ENCODE measurements at regions not wholly inside any gene's neighbourhood (a gene's known extent, or its start where the extent isn't known, plus 50 kb on each side); places are given as distances from the start of the nearest gene placed in this dataset.

DNA sequence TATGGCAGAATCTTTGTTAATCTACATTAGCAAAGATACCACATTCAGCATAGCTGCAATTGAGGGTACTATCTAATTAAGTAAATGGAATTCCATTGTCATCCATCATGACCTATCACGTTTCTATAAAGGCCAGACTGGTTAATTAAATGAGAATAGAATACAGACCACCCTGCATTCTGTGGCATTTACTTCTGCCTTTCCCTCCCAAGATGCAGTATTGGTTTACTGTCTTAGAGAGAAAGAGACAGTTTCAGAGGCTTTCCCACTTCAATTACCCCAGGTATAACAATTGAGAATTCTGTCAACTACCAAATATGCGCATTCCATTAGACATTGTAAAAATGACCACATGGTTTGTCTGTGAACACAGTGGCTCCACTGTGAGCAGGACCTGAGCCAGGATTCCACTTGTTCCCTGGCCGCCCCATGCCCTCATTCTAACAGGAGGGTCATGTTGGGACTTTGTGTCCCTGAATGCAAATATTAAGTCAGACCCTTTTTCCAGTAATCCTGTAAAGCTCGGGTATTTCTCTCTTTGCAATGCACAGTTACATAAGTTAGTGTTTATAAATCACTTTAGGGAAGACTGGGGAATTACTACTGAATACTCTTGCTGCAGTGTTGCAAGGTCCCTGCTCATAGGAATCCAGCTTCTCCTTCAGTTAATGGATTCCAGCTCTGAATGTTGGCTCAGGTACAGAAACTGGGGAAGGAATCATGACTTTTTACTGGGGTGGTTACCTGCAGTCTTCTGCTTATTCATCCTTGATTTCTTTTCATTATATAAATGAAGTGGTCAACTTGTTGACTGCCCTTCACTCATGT lies 261.0 kb downstream of the PDGFC start:
- DNase-seq, result no peak

- DNase-seq, result no peak
Measured at GRCh38 chr4:156705311-156705710, 266.3 kb downstream of the PDGFC start.

DNA sequence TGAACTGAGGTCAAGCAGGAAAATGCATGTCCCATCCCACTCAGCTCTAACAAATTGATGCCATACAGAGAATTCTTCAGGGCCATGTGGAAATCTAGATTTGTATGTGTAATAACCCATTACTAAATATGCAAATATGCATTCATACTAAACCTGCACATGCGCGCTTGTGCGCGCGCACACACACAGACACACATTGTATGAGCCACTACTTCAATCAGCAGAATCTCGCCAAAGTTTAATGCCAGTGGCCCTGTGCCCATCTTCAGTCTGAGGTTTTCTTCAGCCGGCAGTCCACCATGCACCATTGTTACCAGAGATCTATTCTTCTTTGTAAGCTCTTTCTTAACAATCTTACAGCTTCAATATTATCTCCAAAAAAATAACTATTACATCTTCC lies 276.4 kb downstream of the PDGFC start:
- DNase-seq, result no peak

DNA sequence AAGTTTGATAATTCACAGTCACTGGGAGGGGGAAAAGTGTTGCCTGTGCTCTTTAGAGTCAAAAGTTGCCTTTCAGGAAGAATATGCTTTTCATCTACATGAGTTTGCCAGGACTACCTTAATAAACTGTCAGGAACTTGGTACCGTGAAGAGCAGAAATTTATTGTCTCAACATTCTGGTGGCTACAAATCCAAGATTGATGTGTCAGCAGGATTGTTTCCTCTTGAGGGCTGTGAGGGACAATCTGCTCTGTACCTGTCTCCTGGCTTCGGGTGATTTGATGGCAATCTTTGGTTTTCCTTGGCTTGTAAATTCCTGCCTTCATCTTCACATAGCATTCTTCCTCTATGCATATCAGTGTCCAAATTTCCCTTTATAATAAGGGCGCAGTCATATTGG lies 277.2 kb downstream of the PDGFC start:
- no peak for DNase-seq

DNA sequence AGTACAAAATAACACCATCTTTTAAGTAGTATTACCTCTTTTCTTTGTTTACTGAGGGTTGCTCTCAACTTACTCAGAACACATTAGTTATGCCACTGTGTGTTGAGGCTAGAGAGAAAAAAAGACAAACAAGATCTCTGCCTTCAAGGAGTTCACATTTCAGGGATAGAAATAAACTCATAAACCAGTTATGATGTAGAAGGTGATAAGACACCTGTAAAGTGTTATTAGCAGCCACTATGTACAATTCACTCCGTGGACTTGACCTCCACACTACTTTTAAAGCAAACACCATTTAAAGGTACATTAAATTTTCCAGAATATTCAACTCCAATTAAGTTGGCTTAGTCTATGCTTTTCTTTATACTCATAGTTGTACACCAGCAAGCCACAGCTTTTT lies 278.0 kb downstream of the PDGFC start:
- DNase-seq, result no peak

DNA sequence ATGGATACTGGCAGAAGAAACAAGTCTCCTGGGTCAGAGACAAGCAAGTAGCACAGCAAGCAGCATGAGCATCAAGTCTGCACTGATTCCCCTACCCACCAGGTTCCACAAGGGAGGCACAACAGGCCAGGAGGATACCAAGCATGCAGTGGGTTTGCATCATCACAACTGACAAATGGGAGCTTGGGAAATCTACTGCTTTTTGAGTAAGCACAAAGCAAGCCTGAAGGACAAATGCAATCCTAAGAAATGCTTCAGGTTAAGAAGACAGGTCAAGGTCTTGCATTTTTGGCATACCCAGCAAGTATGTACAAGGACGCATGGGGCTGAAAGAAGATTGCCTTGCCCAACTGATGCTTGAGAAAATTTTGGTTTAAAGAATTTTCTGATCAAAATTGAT lies 279.6 kb downstream of the PDGFC start:
- no peak for DNase-seq

DNA sequence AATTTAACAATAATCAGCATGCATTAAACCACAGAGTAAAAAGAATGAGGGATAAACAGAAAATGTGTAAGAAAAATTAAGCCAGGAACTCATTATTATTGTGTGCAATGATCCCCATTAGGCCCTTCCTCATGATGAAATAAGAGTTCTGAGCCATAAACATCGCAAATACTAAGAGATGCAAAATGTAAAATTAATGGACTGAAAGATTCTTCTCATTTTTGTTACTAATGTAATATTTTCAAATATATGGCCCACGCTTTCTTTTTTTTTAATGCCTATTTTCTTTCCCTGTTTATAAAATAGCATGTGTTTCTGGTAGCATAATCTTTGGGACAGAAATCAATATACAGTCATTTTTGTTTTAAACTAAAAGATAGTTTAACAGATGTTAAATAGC lies 281.0 kb downstream of the PDGFC start:
- DNase-seq, result no peak

DNA sequence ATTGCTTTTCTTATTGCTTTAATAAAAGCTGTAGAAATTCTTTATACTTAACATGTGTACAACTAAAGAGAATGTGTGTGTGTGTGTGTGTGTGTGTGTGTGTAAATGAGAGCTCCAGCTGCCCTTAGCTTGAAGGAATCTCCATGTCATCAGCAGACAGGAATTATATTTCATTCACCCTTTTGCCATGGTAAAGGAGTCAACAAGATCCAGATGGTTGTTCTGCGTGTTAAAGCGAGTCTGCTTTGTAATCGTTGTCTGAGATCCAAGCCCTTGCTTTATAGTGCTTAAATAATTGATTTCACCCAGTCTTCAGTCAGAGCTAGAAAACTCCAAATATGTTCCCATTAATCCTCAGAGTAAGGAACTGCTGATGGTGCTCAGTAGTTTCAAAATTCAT lies 285.5 kb downstream of the PDGFC start:
- no peak for DNase-seq

DNA sequence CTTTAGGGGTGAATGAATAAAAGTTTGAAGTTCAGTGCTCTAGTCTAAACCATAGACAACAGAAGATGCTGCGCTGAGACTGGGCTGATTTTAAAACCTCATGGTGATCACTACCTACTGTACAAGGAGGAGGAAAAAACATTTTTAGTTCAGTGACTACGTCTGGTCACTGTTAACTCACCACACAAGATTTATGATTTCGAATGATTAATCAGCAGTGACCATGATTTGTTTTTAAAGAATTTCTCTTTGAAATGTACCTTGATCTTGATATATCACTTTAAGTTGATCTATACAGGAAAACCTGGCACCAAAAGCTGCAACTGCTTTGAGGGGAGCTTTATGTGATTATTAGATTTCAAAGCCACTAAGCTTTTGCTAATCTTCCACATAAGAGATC lies 286.3 kb downstream of the PDGFC start:
- DNase-seq, result no peak

DNA sequence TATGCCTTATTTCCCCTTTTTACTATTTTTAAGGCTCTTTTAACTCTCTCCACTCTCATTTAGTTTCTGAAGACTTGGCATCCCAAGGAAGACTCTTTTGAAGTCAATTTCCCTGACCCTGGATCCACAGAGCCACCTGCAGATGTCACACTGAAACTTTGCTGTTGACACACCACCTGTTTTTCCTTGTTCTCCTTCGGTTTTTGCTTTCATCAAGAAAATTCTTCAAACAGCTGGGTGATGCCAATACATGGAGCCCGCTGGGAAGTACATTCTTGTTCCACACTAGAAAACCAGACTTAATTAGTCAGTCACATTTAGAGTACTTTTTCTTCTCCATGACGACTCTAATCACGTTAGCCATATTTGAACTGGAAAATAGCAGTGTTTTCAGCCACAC lies 293.9 kb downstream of the PDGFC start:
- DNase-seq, result no peak

DNA sequence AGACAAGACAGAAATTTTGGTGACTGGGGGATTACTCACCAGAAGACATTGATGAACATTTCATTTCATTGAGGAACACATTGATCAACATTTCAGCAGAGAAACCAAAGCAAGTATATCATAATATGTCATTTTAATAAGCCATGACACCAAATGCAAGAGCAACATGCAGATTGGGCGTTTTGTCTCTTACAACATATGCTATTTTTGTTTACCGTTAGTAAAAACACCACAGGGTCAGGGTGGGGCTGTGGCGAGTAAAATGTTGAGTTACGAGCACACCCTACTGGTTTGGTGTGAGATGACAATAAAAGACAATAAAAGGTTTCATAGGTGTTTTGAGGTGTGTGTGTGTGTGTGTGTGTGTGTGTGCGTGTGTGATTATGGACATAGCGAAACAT lies 294.5 kb downstream of the PDGFC start:
- no peak for DNase-seq

DNA sequence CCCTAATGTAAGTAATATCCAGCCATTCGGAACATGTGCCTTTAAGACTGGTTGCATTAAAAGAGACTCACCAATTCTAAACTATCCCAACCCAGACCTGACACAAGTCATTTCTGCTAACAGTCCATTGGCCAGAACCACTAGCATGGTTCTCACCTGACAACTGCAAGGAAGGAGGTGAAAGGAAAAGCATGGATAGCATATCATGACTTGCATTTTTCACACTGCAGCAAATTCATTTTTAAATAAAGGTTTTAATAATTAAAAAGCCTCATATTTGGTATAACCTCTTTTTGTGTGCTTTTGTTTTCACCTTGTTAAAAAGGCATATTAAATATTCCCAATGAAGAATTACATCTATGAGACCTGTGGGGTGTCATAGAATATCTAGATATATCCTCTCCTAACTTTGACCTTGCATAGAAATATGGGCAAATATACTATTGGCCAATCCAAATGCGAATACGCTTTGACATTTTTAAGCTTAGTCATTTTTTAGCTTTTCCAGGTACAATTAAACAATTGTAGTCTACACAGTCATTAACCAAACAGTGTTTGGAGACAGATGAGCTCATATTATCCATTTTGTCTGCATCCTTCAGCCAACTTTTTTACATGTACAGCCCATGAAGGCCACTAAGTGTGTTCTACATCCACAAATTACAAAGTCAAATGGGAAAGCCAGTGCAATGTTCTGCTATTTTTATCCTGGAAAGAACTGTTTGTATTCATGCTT lies 295.3 kb downstream of the PDGFC start:
- no peak for DNase-seq

GRCh38 chr4:156673483-156673882 lies 298.1 kb downstream of the PDGFC start:
- no peak for DNase-seq

GRCh38 chr4:156672492-156673305 lies 298.9 kb downstream of the PDGFC start:
- DNase-seq, result no peak

DNA sequence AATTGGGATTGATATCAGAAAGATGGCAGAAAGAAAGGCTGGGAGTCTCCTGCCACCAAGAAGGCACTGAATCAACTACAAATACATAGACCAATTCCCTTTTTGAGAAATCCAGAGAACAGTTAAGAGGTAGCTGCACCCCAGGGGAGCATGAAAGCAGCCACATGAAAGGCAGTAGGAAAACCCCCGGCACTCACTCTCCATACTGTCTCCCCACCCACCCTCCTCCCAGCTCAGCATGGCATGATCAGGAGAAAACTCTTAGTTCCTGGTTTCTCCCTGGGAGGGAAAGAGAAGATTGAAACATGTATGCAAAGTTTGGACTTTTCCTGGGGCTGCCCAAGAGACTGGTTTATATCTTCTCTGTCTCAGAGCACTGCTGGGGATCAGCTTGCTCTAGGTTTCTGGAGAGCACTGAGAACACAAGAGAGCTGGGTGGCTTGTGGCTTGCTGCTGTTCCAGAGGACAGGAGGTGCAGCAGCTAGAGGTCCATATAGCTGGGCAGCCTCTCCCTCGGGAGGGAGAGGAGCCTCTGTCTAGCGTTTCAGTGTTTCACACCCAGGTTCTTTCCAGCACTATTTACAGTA lies 305.7 kb downstream of the PDGFC start:
- no peak for DNase-seq

DNA sequence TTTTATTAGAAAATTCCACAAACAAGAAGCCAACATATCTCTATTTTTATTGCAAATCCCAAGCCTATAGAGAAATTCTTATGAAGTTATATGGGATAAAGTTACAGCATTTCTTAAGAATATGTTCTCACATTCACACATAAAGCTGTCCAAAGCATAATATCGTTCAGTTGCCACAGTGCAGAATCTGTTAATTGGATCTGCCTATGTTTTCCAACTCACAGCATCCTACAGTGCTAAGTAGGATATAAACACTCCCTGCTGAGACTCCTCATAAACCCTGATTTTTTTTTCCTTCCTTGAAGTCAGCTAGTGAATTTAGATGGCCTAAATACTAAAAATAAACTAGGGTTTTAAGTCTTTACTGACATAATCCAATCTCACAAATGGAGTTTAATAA lies 307.9 kb downstream of the PDGFC start:
- DNase-seq, result no peak

- DNase-seq, result no peak
Measured at GRCh38 chr4:156662921-156663320, 308.7 kb downstream of the PDGFC start.

- DNase-seq, result no peak
Measured at GRCh38 chr4:156661555-156661954, 310.0 kb downstream of the PDGFC start.

DNA sequence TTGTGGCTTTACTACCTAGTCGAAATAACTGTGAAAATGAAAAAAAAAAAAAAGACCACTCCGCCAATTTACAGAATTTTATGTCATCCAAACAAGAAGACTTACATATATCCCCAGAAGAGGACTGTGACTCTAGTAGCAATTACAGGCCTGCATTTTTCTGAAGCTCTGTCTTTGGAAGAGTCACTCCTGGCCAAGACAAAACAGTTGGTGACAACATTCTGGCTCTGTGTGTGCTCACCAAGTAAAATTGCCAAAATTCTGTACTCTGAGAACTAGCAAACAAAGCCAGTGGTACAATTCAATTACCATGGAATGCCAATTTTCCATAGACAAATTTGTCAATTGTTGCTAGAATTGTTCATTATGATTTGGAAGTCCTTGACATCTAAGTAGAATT lies 311.1 kb downstream of the PDGFC start:
- no peak for DNase-seq

GRCh38 chr4:156659983-156660382 lies 311.6 kb downstream of the PDGFC start:
- DNase-seq, result no peak

GRCh38 chr4:156659570-156659969 lies 312.0 kb downstream of the PDGFC start:
- DNase-seq, result no peak

DNA sequence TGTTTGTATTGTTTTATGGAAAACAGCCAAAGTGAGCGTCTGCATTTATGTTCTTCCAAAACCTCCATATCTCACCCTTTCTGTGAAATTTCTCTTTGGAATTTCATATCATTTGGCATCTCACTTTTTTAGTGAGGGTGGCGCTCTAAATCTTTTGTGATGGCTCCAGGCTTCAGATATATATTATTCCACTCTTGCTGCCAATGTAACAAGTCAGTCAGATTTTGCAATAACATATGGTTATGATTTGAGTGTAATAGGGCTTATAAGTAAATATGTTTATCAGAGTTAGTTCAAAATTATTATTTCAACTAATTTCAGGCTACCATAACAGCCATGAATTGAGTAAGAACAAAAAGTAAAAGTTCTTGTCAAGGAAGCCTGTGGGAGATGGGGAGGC lies 314.7 kb downstream of the PDGFC start:
- no peak for DNase-seq

DNA sequence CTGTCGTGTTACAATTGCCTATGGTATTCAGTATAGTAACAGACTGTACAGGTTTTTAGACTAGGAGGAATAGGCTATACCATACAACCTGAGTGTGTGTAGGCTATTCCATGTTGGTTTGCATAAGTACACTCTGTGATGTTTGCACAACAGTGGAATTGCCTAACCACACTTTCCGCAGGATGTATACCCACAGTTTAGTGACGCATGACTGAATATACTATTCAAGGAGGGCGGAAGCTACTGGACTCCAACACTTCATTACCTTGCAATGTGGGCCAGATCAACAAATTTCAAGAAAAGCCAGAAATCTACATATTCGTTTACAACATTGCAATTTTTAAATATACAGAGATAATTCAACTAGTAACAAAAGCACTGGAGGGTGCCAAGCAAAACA lies 317.2 kb downstream of the PDGFC start:
- no peak for DNase-seq
